HG03159 (cell line): ENCODE measurements at regions not wholly inside any gene's neighbourhood (a gene's known extent, or its start where the extent isn't known, plus 50 kb on each side); places are given as distances from the start of the nearest gene placed in this dataset.
"Not testable (repeated sequence)": the region's sequence is repeated elsewhere in the genome, so short reads cannot be mapped to it uniquely, and the experiment has no call there.

Experiments used
- ATAC-seq: cut with Tn5 transposase; IDR thresholded peaks from one replicate; pipeline ENCODE4 v1.9.1; 2021; ENCODE audit warnings: mild to moderate bottlenecking, moderate library complexity; ENCODE audit not compliant: unreplicated experiment

DNA sequence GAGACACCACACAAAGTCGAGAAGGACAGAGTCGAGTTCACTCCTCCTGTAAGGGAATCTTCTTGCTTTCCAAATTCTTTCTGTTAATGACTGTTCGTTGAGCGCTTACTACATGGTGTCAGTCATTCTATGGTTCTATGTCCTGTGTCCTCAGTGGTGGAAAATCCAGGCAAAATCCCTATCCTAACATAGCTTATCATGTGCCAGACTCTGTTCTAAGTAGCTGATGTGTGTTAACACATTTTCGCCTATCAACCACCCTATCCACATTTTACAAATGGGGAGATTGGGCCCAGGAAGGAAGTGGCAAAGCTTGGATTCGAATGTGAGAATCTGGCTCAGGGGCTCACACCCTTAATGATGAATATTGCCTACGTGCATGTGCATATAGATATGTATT is 280.1 kb downstream of the GATA3 start:
- no peak for ATAC-seq

DNA sequence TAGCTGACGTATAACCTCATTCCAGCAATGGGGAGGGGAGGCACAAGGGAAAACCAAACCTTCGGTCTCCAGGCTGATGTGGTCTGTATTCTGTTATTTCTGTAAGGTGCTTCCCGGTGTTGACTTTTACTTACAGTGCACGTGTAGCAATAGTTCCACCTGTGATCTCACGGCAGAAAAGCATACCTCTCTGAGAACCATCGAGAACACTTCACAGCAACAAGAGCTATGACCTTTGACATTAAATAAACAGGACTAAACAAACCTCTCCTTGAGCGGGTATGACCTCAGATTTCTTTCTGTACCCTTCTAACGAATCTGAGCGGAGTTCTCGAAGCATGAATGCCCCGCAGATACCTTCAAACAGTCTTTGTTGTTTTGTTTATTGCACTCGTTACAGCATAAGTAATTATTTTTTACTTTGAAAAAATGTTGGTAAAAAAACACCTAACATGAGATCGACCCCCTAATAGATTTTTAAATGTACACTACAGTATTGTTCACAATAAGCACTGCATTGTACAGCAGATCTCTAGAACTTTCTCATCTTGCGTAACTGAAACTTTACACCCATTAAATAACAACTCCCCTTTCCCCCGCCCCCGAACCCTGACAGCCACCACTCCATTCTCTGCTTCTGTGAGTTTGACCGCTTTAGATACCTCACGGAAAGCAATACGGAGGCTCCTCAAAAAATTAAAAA is 282.3 kb downstream of the GATA3 start:
- ATAC-seq, result no peak

DNA sequence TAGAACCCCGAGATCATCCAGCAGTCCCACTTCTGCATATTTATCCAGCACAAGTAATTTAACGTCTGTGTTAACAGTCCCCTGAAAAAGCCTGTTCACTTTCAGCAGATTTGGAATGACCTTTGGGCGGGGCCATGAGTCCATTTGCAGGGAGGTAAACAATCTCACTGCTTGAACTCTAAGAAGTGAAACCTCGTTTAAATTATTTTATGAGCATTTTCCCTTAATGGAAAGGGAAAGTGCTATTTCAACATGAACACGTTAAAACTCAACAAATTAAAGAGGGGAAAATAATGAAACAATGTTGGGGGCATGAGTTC is 282.8 kb downstream of the GATA3 start:
- ATAC-seq, result no peak

DNA sequence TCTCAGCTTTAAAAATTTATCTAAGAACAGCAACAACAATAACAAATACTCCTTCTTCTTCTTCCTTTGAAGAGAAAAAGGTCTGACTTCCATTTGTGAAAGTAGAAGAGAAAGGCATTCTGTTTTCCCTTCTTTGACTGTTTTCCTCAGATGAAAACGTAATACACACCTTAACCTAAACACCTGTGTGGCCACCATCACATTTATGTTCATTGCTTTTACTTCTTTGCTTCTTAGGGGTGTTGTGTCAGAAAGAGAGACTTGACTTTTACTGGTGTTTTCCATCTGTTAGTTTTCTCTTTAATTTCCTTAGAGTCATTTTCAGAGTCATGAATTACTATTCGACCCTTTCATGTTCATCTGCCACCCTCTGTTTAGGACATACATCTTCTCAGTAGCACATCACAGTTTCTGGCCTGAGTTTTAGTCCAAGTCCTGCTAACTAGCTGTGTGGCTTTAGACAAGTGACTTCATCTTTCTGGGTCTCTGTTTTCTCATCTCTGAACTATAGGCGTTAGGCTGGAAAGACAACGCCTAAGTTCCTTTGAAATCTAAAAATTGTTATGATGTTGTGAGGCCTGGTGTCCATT is 283.8 kb downstream of the GATA3 start:
- no peak for ATAC-seq

DNA sequence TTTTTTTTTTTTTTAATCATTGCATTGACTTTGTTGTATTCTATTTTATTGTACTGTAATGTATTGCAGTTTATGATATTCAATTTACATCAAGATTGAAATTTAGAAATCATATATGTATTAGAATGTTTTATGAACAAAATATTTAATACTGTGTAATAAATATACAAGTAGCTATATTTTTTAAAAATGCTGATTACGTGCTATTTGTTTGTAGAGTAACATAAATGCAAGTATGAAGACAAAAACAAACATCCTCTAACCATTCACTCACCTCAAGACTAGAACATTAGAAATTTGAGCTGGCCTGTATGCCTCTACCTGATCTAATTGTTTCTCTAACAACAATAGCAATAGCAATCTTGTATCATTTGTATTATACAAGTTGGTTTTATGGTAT is 290.3 kb downstream of the GATA3 start:
- ATAC-seq, result no peak

DNA sequence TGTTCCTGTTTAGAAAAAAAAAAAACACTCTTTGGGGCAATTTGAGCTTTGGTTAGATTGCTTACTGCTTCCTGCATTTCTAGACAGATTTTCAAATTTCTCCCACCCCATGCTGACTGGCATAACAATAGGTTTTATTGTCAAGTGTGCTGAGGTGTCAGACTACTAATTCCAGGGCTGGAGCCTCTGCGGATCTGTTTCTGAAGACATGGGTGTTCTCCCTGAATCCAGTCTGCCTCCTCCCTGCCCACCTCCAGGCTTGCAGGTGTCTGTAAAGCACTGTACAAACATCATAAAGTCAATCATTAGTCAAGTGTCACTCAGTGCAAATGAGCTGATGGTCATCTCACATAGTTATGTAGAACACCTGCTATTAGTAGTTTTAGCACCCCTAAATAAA is 292.4 kb downstream of the GATA3 start:
- ATAC-seq, result no peak

DNA sequence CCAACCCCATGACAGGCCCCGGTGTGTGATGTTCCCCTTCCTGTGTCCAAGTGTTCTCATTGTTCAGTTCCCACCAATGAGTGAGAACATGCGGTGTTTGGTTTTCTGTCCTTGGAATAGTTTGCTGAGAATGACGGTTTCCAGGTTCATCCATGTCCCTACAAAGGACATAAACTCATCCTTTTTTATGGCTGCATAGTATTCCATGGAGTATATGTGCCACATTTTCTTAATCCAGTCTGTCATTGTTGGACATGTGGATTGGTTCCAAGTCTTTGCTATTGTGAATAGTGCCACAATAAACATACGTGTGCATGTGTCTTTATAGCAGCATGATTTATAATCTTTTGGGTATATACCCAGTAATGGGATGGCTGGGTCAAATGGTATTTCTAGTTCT is 293.1 kb downstream of the GATA3 start:
- ATAC-seq, result not testable (repeated sequence)

DNA sequence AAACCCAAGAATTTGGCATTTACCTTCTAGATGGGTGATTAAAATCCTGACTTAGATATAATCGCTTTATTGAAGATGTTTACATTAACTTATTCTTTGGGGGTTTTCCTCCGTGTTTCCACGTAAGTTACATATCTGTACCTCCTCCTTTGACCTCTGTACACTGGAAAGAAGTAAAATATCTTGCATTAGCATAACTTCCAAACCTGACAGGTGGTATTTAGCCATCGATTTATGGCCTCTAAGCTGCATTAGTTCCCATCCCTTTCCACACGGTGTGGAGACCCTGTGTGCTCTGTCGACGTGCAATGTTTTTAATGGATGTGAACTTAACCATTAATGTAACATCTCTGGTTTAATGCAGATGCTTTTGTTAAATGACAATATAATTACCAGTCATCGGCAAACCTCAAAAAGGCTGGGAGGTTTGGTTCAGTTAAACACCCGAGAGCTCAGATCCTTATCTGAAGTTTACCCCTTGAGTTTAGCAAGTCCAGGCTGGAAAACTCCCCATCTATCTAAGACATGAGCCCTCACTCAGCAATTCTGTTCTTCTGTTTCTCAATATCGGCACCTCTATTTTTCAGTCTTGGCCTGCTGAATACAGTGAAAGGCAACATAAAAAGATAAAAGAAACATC is 295.2 kb downstream of the GATA3 start:
- no peak for ATAC-seq

DNA sequence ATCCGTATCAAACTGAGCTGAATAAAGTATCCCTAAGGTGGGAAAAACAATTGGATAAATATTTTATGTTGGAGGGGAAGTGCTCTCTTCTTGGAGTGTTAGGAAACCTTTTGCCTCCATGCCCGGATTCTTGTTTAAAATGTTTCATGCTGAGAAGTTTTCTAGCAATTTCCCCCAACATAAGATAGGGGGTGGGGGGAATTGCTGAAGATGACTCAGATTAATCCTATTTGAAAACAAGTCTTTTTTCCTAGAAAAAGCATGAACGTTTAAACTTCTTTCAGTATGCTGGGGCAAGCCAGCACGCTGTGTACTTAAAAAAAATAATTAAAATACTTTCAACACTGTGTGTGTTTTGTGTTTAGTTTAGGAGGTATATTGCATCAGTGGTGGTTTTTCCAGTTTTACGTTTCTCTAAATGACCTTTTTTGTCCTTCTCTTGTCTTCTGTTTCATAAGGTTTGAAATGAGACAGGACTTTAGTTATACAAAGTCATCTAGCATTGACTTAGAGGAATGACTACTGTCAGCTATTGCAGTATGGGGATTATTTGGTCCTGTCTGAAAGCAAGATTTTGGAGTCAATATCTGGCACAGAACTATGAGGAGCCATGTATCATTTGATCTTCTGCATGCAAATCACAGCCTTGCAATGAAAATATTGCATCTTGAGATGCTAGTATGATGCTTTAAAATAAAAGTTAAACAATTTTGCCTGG is 295.9 kb downstream of the GATA3 start:
- no peak for ATAC-seq

DNA sequence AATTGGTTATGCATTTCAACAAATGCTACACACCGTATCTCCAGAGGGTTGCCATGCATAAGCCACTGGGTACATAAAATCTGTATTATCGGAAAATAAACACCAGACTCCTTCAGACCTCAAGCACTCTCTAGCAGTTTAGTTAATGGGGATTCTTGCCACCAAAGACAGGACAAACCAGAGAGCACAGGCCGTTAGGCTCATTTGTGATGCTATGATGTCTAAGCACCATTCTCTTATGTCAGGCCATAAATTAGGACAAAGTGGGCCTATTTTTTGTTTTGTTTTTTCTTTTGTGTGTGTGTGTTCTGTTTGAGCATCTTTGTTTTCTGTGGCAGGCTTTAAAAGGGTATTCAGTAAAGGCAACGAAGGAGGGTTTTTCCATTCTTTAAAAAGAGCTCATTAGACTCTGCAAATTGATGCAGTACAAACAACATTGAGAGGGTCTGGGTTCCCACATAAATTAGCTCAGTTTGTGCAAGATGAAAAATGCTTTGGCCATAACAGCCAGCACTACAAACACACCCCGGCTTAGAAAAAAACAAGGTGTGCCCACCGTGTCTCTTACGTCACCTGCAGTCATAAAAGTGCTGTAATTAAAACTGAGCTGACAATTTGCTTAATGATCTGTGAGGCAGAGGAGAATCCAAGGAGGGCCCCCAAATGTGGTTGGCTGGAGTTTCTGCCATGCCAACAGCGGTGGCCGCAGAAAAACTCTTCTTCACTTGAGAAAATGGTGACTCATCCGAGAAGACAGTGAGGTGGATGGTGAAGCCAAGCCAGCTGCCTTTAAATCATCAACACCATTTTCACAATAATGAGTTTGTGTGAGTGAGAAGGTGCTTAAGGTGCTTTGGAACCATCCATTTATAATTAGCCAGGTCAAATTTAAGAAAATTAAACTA is 297.9 kb downstream of the GATA3 start:
- ATAC-seq, result no peak

DNA sequence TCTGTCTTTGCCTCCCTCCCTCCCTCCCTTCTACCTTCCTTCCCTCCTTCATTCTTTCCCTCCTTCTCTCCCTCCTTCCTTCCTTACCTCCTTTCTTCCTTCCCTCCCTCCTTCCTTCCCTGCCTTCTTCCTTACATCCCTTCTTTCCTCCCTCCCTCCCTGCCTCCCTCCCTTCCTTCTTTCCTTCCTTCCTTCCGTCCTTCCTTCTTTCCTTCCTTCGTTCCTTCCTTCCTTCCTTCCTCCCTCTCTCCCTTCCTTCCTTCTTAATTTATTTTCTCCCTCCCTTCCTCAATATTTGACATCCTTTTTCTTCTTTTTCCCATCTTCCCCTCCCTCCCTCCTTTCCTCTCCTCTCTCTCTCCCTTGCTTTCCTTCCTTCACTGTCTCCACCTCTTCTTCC is 301.8 kb downstream of the GATA3 start:
- no peak for ATAC-seq

DNA sequence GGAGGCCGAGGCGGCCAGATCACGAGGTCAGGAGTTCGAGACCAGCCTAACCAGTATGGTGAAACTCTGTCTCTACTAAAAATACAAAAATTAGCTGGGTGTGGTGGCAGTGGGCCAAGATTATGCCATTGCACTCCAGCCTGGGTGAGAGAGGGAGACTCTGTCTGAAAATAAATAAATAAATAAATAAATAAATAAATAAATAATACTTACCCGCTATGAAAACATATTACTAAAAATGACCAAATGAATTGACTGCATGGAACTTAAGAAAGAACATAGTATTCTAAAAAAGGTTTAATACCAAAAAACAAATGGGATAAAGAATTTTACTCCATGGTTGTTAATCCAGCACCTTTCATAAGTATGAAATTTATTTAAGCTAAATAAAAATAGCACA is 305.0 kb downstream of the GATA3 start:
- ATAC-seq, result no peak

DNA sequence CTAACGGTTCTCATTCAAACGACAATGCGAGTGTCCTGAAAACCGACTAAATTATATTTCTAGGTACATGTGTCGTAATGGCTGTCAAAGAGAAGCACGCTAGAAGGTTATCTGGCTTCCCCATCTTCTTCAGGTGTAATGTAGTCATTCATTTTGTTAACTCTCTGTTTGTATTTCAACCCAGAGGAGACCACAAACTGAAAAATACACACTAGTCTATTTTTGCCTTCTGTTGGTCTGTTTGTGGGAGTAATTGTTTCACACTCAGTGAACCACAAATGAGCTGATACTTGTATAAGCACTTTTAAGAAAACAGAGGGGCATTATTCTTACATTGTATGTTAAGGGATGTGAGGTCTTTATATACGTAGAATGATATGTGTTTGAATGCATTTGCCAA is 305.9 kb downstream of the GATA3 start:
- ATAC-seq, result no peak

DNA sequence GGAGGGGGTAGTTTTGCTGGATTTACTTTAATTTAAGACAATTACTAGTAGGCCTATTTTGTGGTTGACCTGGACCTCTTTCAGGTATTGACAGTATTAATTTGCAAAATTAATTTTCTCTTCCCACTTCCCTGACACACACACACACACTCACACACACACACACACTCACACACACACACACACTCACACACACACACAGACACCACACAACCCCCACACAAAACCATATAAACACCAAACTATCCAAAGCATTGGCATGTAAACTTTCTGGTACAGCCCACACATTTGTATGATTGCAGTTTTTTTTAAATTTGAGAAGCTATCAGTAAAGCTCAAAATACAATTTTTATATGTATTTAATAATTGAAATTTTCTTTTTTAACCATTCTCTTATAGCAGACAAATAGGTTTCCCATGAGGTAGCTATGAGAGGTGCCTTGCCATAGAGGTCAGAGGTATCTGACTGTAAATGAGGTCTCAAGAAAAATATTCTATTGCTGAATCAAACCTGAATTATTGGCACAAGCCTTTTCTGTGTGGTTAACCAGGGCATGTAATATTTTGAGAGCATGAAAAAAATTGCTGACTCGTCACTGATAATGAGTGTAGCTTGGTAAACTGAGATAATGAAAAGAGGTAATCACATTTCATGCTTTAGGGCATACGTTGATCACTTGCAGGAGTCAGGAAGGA is 306.5 kb downstream of the GATA3 start:
- ATAC-seq, result no peak

DNA sequence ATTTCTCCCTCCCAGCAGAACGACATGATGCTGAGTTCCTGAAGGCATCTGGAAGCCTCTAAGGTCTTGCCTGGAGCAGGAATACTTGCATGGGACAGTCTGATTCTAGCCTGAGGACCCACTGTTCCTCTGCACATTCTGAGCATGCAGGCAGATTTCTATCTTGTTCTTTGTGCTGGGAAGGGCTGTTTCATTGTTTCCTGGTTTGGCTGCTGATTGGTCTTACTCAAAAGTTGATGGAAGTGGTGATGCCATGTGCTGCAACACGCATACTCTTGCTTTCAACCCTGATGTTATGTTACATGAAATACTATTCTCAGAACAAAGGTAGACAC is 307.0 kb downstream of the GATA3 start:
- no peak for ATAC-seq

DNA sequence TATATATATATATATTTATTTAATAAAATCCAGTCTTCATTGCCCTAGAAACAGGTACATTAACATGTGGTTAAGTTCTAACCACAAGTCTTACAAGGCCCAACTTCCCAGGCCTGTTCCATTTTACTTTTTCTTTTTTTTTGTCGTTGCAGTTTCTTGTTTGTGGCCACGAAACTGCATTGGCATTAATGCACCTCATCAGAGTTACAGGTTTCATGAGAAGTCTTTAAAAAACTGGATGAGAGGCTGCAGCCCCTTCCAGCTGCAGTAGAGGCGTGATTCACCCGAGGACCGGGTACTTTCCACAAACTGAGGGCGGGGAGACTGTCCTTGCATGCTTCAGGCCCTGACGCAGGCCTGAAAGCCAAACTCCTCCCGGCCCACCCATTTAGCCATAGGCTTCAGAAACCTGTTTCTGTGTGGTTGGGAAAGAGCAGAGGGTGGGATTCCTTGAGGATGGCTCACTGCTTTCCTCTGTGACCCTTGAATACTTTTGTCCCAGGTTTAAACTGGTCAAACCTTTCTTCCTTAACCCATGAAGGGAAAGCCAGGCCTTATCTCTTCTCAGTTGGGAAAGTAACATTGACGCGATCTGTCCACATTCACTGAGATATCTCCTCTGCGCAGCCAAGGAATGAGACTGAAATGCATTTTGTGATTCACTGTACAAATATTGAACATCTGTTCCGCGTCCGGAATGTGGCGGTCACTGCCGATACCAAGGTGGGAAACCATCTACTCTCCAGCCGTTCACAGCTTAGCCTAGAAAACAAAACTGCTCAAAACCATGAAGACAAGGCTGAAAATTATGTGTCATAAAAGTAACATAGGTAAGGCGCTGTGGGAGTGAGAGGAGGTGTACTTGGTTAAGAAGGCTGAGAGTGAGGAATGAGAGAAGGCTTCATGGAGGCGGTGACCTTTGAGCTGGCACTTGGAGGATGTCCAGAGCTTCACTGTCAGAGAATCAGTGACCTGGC is 311.7 kb downstream of the GATA3 start:
- ATAC-seq, result no peak

DNA sequence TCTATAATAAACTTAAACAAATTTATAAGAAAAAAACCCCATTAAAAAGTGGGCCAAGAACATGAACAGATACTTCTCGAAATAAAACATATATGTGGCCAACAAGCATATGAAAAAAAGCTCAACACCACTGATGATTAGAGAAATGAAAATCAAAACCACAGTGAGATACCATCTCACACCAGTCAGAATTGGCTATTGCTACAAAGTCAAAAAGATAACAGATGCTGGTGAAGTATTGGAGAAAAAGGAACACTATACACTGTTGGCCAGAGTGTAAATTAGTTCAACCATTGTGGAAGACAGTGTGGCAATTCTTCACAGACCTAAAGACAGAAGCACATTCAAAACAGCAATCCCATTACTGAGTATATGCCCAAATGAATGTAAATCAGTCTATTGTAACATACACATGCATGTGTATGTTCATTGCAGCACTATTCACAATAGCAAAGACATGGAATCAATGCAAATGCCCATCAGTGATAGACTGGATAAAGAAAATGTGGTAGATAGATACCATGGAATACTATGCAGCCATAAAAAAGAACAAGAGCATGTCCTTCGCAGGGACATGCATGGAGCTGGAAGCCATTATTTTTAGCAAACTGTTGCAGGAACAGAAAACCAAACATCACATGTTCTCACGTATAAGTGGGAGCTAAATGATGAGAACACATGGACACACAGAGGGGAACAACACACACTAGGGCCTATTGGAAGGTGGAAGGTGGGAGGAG is 313.4 kb downstream of the GATA3 start:
- not testable (repeated sequence) for ATAC-seq

DNA sequence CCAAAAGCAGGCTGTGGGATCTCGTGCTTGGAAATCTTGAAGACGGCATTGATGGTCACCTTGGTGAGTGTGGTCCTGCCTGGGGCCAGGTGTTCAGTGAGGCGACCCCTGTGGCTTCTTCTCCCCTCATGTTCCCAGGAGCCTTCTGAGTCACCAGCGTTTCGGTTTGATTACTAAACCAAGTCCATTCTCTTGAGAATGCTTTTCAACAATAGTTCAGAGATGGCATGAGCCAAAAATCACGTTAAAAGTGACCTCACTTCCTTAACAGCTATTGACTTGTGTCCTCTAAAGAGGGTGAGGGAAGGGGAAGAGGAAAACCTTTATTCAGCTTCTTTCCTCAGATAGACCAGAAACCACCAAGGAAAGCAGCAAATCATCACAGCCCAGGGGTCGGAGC is 315.2 kb downstream of the GATA3 start:
- ATAC-seq, result peak; percentile 52

DNA sequence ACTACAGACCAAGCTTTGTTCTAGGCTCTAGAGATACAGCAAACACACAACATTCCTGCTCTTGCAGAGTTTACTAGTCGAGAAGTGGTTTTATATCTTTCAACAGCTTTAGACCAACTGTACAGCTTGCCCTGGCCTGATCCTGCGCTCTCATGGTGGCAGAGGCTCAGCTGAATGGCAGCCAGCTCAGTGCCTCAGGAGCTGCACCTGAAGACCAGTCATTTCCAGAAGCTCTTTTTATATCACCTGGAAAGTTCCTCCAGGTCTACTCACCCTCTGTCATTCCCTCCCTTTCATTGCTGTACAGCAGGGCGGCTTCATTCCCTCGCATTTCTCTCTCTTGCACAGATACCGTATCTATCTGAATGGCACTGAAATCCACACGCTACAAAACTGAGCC is 319.8 kb downstream of the GATA3 start:
- no peak for ATAC-seq
